Activated B cell treated with CpG ODN at 0.5 μM for 24 hours (primary cell): ENCODE measurements at regions not wholly inside any gene's neighbourhood (a gene's known extent, or its start where the extent isn't known, plus 50 kb on each side); places are given as distances from the start of the nearest gene placed in this dataset.

Experiments used
- ATAC-seq: fragments of 200-7000 bp; cut with Tn5 transposase; one replicate; pipeline ENCODE4 v1.10.0; 2021; ENCODE audit warnings: low read depth, mild to moderate bottlenecking, moderate library complexity
- CTCF ChIA-PET: fragments of 350-600 bp; sonication (Branson Sonifier 250); formaldehyde crosslinking; loops from one replicate; lab custom pipeline; 2021; ENCODE audit warnings: antibody characterized with exemption; lab: Charles Lee
- POLR2A ChIA-PET: fragments of 350-600 bp; sonication (Branson Sonifier 250); formaldehyde crosslinking; loops from one replicate; lab custom pipeline; 2021; ENCODE audit warnings: antibody characterized with exemption; lab: Charles Lee
- DNase-seq: peaks from one replicate; pipeline ENCODE4 v3.0.0; 2022
- H3K27ac Mint-ChIP-seq: one replicate; pipeline ENCODE4 v1.8.0; 2020; ENCODE audit warnings: mixed read lengths
- H3K27me3 Mint-ChIP-seq: one replicate; pipeline ENCODE4 v1.8.0; 2021; ENCODE audit warnings: mixed read lengths
- H3K36me3 Mint-ChIP-seq: one replicate; pipeline ENCODE4 v1.8.0; 2021; ENCODE audit warnings: low read depth, mixed read lengths
- H3K4me1 Mint-ChIP-seq: one replicate; pipeline ENCODE4 v1.8.0; 2021; ENCODE audit warnings: mixed read lengths
- H3K4me3 Mint-ChIP-seq: one replicate; pipeline ENCODE4 v1.8.0; 2020; ENCODE audit warnings: mild to moderate bottlenecking, mixed read lengths
- H3K9me3 Mint-ChIP-seq: one replicate; pipeline ENCODE4 v1.8.0; 2020; ENCODE audit warnings: mixed read lengths
- CTCF ChIP-seq: fragments of 200-600 bp; IDR thresholded peaks from one replicate; pipeline ENCODE4 v1.8.0; 2022; ENCODE audit warnings: antibody characterized with exemption, mild to moderate bottlenecking
- intact Hi-C: fragments of 100-400 bp; cut with micrococcal nuclease; formaldehyde crosslinking; loops from one replicate; pipeline ENCODE4 v1.15.1; 2024

GRCh38 chr9:129347316-129348120 is 169.5 kb upstream of the IER5L start:
- intact Hi-C loops, result no loop called here
- no peaks in the 10 kb centered on the region for H3K36me3 Mint-ChIP-seq
- H3K4me1 Mint-ChIP-seq, result peaks cover 3% of the 10 kb centered on the region
- no peak overlapping the region for H3K27ac Mint-ChIP-seq
- no peak for DNase-seq
- TF ChIP-seq CTCF, result no peak
- H3K27me3 Mint-ChIP-seq, result peaks cover 18% of the 10 kb centered on the region
- H3K9me3 Mint-ChIP-seq, result no peaks in the 10 kb centered on the region
- ATAC-seq, result no peak
- ChIA-PET CTCF (no interaction called here), POLR2A (no interaction called here)
- H3K4me3 Mint-ChIP-seq, result no peak overlapping the region

DNA sequence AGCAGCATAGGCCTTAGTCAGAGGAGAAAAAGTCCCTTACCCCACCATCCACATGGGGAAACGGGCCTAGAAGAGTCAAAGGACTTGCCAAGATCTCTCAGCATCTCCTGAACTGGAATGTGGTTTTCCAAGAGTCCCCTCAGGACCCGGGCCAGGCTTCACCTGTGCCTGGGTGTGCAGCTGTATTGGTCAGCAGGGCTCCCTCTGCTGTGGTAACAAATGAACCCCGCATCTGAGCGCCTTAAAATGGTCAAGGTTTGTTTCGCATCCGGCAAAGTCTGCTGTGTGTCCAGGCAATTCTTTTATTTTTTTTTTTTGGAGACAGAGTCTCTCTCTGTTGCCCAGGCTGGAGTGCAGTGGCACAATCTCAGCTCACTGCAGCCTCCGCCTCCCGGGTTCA is 168.0 kb upstream of the IER5L start:
- no peak overlapping the region for H3K27ac Mint-ChIP-seq
- no peak for DNase-seq
- ATAC-seq, result no peak
- intact Hi-C loops, result no loop called here
- H3K27me3 Mint-ChIP-seq, result peaks cover 14% of the 10 kb centered on the region
- H3K9me3 Mint-ChIP-seq, result no peaks in the 10 kb centered on the region
- ChIA-PET POLR2A (no interaction called here), CTCF (no interaction called here)
- H3K4me3 Mint-ChIP-seq, result no peak overlapping the region
- H3K4me1 Mint-ChIP-seq, result no peaks in the 10 kb centered on the region
- no peak for TF ChIP-seq CTCF
- H3K36me3 Mint-ChIP-seq, result no peaks in the 10 kb centered on the region

DNA sequence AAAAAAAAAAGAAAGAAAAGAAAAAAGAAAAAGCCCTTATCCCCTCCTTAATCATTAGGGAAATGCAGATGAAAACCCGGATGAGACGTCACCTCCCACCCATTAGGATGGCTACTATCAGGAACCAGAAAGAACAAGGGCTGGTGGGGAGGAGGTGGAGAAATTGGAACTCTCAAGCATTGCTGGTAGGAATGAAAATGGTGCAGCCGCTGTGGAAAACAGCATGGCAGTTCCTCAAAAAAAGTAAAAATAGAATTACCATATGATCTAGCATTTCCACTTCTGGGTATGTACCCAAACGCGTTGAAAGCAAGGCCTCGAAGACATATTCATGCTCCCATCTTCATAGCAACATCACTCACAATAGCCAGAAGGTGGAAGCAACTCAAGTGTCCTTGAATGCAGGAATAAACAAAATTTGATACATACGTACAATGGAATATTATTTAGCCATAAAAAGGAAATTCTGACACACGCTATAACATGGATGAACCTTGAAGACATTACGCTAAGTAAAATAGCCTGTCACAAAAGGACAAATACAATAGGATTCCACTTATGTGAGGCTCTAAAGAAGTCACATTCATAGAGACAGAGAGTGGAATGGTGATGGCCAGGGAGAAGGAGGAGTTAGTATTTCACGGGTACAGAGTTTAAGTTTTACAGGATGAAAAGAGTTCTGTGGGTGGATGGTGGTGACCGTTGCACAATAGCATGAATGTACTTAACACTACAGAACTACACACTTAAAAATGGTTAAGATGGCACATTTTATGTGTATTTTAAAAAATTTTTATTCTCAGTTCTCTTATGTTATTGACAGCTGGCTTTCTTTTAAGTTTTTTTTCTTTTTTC is 166.8 kb upstream of the IER5L start:
- H3K9me3 Mint-ChIP-seq, result no peaks in the 10 kb centered on the region
- no peak for DNase-seq
- peaks cover 13% of the 10 kb centered on the region for H3K27me3 Mint-ChIP-seq
- ChIA-PET CTCF (no interaction called here), POLR2A (no interaction called here)
- no peaks in the 10 kb centered on the region for H3K4me1 Mint-ChIP-seq
- no peak overlapping the region for H3K27ac Mint-ChIP-seq
- intact Hi-C loops, result no loop called here
- no peak for ATAC-seq
- no peaks in the 10 kb centered on the region for H3K36me3 Mint-ChIP-seq
- no peak for TF ChIP-seq CTCF
- no peak overlapping the region for H3K4me3 Mint-ChIP-seq

GRCh38 chr9:129343424-129344375 is 165.6 kb upstream of the IER5L start:
- Mint-ChIP-seq H3K36me3 (no peaks in the 10 kb centered on the region), H3K27me3 (peaks cover 8% of the 10 kb centered on the region), H3K27ac (no peak overlapping the region), H3K9me3 (no peaks in the 10 kb centered on the region), H3K4me1 (no peaks in the 10 kb centered on the region), H3K4me3 (no peak overlapping the region)
- CTCF ChIA-PET, result no interaction called here
- ATAC-seq (no peak), DNase-seq (no peak)
- intact Hi-C loops, result no loop called here
- TF ChIP-seq CTCF, result no peak
- POLR2A ChIA-PET, result no interaction called here
